ENCODE measurements at regions not wholly inside any gene's neighbourhood (a gene's known extent, or its start where the extent isn't known, plus 50 kb on each side); places are given as distances from the start of the nearest gene placed in this dataset.
"Not testable (repeated sequence)": the region's sequence is repeated elsewhere in the genome, so short reads cannot be mapped to it uniquely, and the experiment has no call there.

DNA sequence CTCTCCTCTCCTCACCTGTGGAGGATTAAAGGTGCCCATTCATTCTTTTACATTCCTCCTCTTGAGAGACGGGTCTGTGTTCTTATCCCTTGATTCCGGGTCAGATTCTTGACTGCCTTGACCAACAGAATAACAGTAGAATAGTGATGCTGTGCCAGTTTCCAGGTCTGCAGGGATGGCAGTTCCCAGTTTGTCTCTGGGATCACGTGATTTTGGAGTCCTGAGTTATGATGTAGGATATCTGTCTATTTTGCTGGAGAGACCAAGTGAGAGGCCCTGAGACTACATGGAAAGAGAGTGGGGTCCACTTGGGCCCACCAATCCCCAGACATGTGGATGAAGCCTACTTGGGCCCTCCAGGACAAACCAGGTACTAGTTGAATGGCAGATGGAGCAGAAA lies 142.8 kb downstream of the TTC8 start:
- no peak overlapping the region for H3K4me2 ChIP-seq (ENCODE audit: insufficient read depth, low read length)
- H3K4me3 ChIP-seq (ENCODE audit: insufficient read depth, low read length), result no peak overlapping the region
- no peak overlapping the region for H3K27ac ChIP-seq (ENCODE audit: low read depth, low read length)
- no peaks in the 10 kb centered on the region for H3K79me2 ChIP-seq (ENCODE audit: insufficient read depth, low read length)
- no peaks in the 10 kb centered on the region for H3K36me3 ChIP-seq (ENCODE audit: insufficient read depth, low read length)
- no peaks in the 10 kb centered on the region for H4K20me1 ChIP-seq (ENCODE audit: insufficient read depth, low read length)
- H3K27me3 ChIP-seq (ENCODE audit: insufficient read depth, low read length), result peaks cover 10% of the 10 kb centered on the region
- no peaks in the 10 kb centered on the region for H3K9me3 ChIP-seq (ENCODE audit: low read depth, low read length)
- no peak overlapping the region for H2AFZ ChIP-seq (ENCODE audit: low read length)
- DNase-seq (ENCODE audit: insufficient read length, low spot score, missing footprints), result no peak
- no peak for TF ChIP-seq CTCF (IDR thresholded peaks at IDR 0.05; ENCODE audit: extremely low read depth, low read depth, low read length)
- no peaks in the 10 kb centered on the region for H3K4me1 ChIP-seq (ENCODE audit: insufficient read depth, low read length)

DNA sequence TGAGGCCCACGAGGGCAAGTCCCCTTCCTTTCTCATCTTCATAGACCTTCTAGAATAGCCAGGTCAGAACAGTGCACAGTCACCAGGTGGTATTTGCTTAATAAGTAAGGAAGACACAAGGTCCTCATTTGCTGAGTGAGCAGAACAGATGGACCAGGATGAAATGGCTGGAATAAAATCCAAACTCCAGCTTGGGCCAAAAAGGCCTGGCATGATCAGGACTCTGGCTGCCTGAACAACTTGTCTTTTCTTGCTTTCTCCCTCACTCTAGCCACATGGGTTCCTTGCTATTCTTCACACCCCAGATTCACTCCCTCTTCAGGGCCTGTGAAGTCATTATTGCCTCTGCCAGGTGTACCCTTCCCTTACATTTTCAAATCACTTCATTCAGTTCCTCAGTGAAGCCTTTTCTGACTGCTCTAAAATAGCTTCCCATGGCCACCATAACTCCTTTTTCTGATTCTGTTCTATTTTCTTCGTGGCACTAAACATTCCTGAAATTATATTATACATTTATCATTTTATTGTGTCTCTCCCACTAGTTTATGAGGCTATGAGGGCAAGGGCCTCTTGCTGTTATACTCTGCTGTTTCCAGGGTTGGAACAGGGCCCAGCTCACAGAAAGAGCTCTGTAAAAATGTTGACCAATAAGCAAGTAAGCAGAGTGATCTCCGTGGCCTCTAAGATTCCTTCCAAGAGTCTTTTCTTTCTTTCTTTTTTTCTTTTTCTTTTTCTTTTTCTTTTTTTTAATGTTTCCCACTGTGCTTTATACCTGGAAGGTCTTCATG lies 150.8 kb downstream of the TTC8 start:
- no peaks in the 10 kb centered on the region for H3K4me1 ChIP-seq (ENCODE audit: insufficient read depth, low read length)
- no peak overlapping the region for H2AFZ ChIP-seq (ENCODE audit: low read length)
- H3K4me2 ChIP-seq (ENCODE audit: insufficient read depth, low read length), result no peak overlapping the region
- no peaks in the 10 kb centered on the region for H3K36me3 ChIP-seq (ENCODE audit: insufficient read depth, low read length)
- no peak for TF ChIP-seq CTCF (IDR thresholded peaks at IDR 0.05; ENCODE audit: extremely low read depth, low read depth, low read length)
- H3K9me3 ChIP-seq (ENCODE audit: low read depth, low read length), result no peaks in the 10 kb centered on the region
- no peak overlapping the region for H3K4me3 ChIP-seq (ENCODE audit: insufficient read depth, low read length)
- peaks cover 7% of the 10 kb centered on the region for H3K27me3 ChIP-seq (ENCODE audit: insufficient read depth, low read length)
- H3K79me2 ChIP-seq (ENCODE audit: insufficient read depth, low read length), result no peaks in the 10 kb centered on the region
- H3K27ac ChIP-seq (ENCODE audit: low read depth, low read length), result no peak overlapping the region
- no peak for DNase-seq (ENCODE audit: insufficient read length, low spot score, missing footprints)
- H4K20me1 ChIP-seq (ENCODE audit: insufficient read depth, low read length), result no peaks in the 10 kb centered on the region

DNA sequence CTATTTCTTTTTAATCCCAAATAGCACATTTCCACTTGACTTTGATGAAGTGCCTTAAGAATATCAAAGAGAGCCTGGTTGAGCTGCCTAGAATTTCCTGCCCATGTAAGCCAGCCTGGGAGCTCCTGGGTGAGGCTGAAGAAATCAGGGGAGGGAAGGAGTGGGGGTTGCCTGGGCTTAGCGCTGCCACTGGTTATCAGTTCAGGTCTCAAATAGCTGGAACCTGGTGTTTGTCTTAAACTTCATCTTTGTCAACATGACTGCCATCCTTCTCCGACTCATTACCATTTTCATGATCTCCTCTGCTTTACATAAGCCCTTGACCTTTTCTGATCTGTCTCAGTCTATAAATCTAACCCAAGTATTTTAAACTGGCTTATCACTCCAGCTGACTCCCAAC lies 151.5 kb downstream of the TTC8 start:
- Histone ChIP-seq H2AFZ (ENCODE audit: low read length) (no peak overlapping the region), H4K20me1 (ENCODE audit: insufficient read depth, low read length) (no peaks in the 10 kb centered on the region), H3K9me3 (ENCODE audit: low read depth, low read length) (no peaks in the 10 kb centered on the region), H3K4me1 (ENCODE audit: insufficient read depth, low read length) (no peaks in the 10 kb centered on the region), H3K27me3 (ENCODE audit: insufficient read depth, low read length) (peaks cover 5% of the 10 kb centered on the region), H3K79me2 (ENCODE audit: insufficient read depth, low read length) (no peaks in the 10 kb centered on the region), H3K27ac (ENCODE audit: low read depth, low read length) (no peak overlapping the region), H3K4me3 (ENCODE audit: insufficient read depth, low read length) (no peak overlapping the region), H3K4me2 (ENCODE audit: insufficient read depth, low read length) (no peak overlapping the region), H3K36me3 (ENCODE audit: insufficient read depth, low read length) (no peaks in the 10 kb centered on the region)
- TF ChIP-seq CTCF (IDR thresholded peaks at IDR 0.05; ENCODE audit: extremely low read depth, low read depth, low read length), result no peak
- no peak for DNase-seq (ENCODE audit: insufficient read length, low spot score, missing footprints)

GRCh38 chr14:88980907-88981306 lies 156.5 kb downstream of the TTC8 start:
- H4K20me1 ChIP-seq (ENCODE audit: insufficient read depth, low read length); DNase-seq (ENCODE audit: insufficient read length, low spot score, missing footprints); H3K4me3 ChIP-seq (ENCODE audit: insufficient read depth, low read length); H3K9me3 ChIP-seq (ENCODE audit: low read depth, low read length); H3K79me2 ChIP-seq (ENCODE audit: insufficient read depth, low read length); H3K27me3 ChIP-seq (ENCODE audit: insufficient read depth, low read length); H3K4me2 ChIP-seq (ENCODE audit: insufficient read depth, low read length); H3K27ac ChIP-seq (ENCODE audit: low read depth, low read length); H2AFZ ChIP-seq (ENCODE audit: low read length); H3K36me3 ChIP-seq (ENCODE audit: insufficient read depth, low read length): not testable (repeated sequence)
- H3K4me1 ChIP-seq (ENCODE audit: insufficient read depth, low read length), result peaks cover 11% of the 10 kb centered on the region
